K562 (cell line): ENCODE measurements at regions not wholly inside any gene's neighbourhood (a gene's known extent, or its start where the extent isn't known, plus 50 kb on each side); places are given as distances from the start of the nearest gene placed in this dataset.

Experiments
- CTCF ChIP-seq, 3 experiments: IDR thresholded peaks in 2 of 3; conservative IDR thresholded peaks in 1 of 3; 2 replicates each; pipeline ENCODE4 v1.5.1; 2011 to 2012; ENCODE audit warnings: low read length in 3 of 3, mild to moderate bottlenecking in 3 of 3, control low read depth in 2 of 3, improper control_type of control experiment in 1 of 3, inconsistent platforms in 1 of 3, low read depth in 1 of 3, mixed read lengths in 1 of 3, moderate library complexity in 1 of 3; ENCODE audit not compliant: insufficient read depth in 2 of 3
- EP300 ChIP-seq: IDR thresholded peaks from 2 replicates; pipeline ENCODE4 v1.6.1; 2012; ENCODE audit warnings: low read length, improper control_type of control experiment
- NFYB ChIP-seq: IDR thresholded peaks from 2 replicates; pipeline ENCODE4 v1.6.1; 2011; ENCODE audit warnings: mild to moderate bottlenecking, moderate library complexity; ENCODE audit not compliant: insufficient read length; ENCODE audit errors: extremely low read depth
- NONO ChIP-seq, 2 experiments: fragments of 200-400 bp in 1 of 2; fragments of 450-650 bp in 1 of 2; formaldehyde crosslinking in 1 of 2; IDR thresholded peaks; 2 replicates each; pipeline ENCODE4 v1.6.1; 2017; ENCODE audit warnings: low read depth in 2 of 2, mild to moderate bottlenecking in 2 of 2, moderate library complexity in 2 of 2, low read length in 1 of 2
- RFX5 ChIP-seq: IDR thresholded peaks from 2 replicates; pipeline ENCODE4 v1.6.1; 2011; ENCODE audit warnings: low read depth, mild to moderate bottlenecking, improper control_type of control experiment, low read length
- SMARCC2 ChIP-seq: fragments of 450-650 bp; IDR thresholded peaks from 2 replicates; pipeline ENCODE4 v1.6.1; 2017; ENCODE audit warnings: antibody characterized with exemption, moderate library complexity, mild to moderate bottlenecking, low read depth
- SP2 ChIP-seq: IDR thresholded peaks from 2 replicates; pipeline ENCODE4 v1.6.1; 2011; ENCODE audit warnings: mild to moderate bottlenecking, low read depth, low read length, moderate library complexity; ENCODE audit not compliant: poor library complexity, severe bottlenecking; ENCODE audit errors: extremely low read depth
- ZNF12 ChIP-seq: sonication (generic); formaldehyde crosslinking; IDR thresholded peaks from 2 replicates; pipeline ENCODE4 v1.4.0; 2020; ENCODE audit warnings: mild to moderate bottlenecking, missing genetic modification reagents

GRCh38 chr20:53811577-53811976, 217.9 kb upstream of the ZNF217 start:
- TF ChIP-seq NONO (IDR thresholded peaks at IDR 0.05; ENCODE audit: low read depth in 2 of 2, low read length in 1 of 2) (no peak), ZNF12 (no peak), EP300 (no peak), SP2 (no peak), NFYB (no peak), SMARCC2 (no peak), RFX5 (no peak), CTCF (IDR thresholded peaks at IDR 0.05 in 2 of 3, conservative IDR thresholded peaks at IDR 0.05 in 1 of 3; ENCODE audit: insufficient read depth in 2 of 3, low read depth in 1 of 3, low read length in 3 of 3) (no peak)
